HepG2 (cell line): ENCODE measurements at regions not wholly inside any gene's neighbourhood (a gene's known extent, or its start where the extent isn't known, plus 50 kb on each side); places are given as distances from the start of the nearest gene placed in this dataset.

ENCODE experiments used
- ATAC-seq: fragments of 200-7000 bp; cut with Tn5 transposase; 3 replicates; pipeline ENCODE4 v1.9.1; 2020; ENCODE audit warnings: mild to moderate bottlenecking, moderate library complexity
- BruUV-seq: library from RNA; stranded (reverse); fragments of 400-500 nt; replicated peaks from 2 replicates; lab custom pipeline; 2021; lab: Mats Ljungman, UMichigan
- CTCF ChIA-PET: fragments of 300-600 bp; formaldehyde crosslinking; extraction: SDS; loops from one replicate; lab custom pipeline; 2021; ENCODE audit warnings: low total read pairs, inconsistent platforms, low intra/inter-chr PET ratio; lab: Yijun Ruan, JAX
- POLR2A ChIA-PET: fragments of 350-600 bp; sonication (Branson Sonifier 250); formaldehyde crosslinking; loops from one replicate; lab custom pipeline; 2020; ENCODE audit warnings: antibody characterized with exemption, inconsistent platforms; lab: Yijun Ruan, JAX
- DNase-seq: peaks from one replicate; pipeline ENCODE4 v3.0.0-alpha.2; 2015; ENCODE audit warnings: low spot score
- FAIRE-seq: peaks from 3 replicates; lab custom pipeline; 2011; peaks lifted over from hg19 to GRCh38; lab: Jason Lieb, UNC
- H2AFZ ChIP-seq: one replicate; pipeline ENCODE4 v1.6.1; 2011; ENCODE audit warnings: low read length, inconsistent platforms
- H3K27ac ChIP-seq: fragments of 300-600 bp; 3 replicates; pipeline ENCODE4 v1.8.0; 2011; ENCODE audit warnings: mixed run types, mild to moderate bottlenecking, mixed read lengths, low read length, inconsistent platforms; ENCODE audit not compliant: insufficient read depth; ENCODE audit errors: extremely low read length
- H3K27me3 ChIP-seq, 2 experiments: fragments of 200-600 bp in 1 of 2; 2 replicates in 1 of 2; 3 replicates in 1 of 2; pipeline versions ENCODE4 v1.6.0 to v1.8.0; 2011; ENCODE audit warnings: low read length in 2 of 2, mild to moderate bottlenecking in 2 of 2, moderate library complexity in 2 of 2, inconsistent platforms in 1 of 2; ENCODE audit not compliant: insufficient read depth in 2 of 2, control insufficient read depth in 1 of 2
- H3K36me3 ChIP-seq, 2 experiments: fragments of 200-600 bp in 1 of 2; replicated peaks in 1 of 2; 2 replicates in 1 of 2; 3 replicates in 1 of 2; pipeline versions ENCODE4 v1.5.1 to v1.8.0; 2011; ENCODE audit warnings: low read length in 2 of 2, inconsistent platforms in 1 of 2; ENCODE audit not compliant: insufficient read depth in 2 of 2, control insufficient read depth in 1 of 2
- H3K4me1 ChIP-seq: 2 replicates; pipeline ENCODE4 v1.5.1; 2012; ENCODE audit warnings: low read length, inconsistent platforms; ENCODE audit not compliant: insufficient read depth
- H3K4me2 ChIP-seq: 2 replicates; pipeline ENCODE4 v1.6.0; 2011; ENCODE audit warnings: low read depth, low read length, inconsistent platforms
- H3K4me3 ChIP-seq, 3 experiments: fragments of 200-600 bp in 1 of 3; sonication (generic), shearing (Covaris generic) in 1 of 3; replicated peaks in 1 of 3; 2 replicates each; pipeline ENCODE4 v1.5.1; 2011 to 2016; ENCODE audit warnings: low read length in 3 of 3, inconsistent platforms in 2 of 3, low read depth in 2 of 3, mild to moderate bottlenecking in 2 of 3, control low read depth in 1 of 3, mixed read lengths in 1 of 3; ENCODE audit not compliant: insufficient read depth in 1 of 3
- H3K79me2 ChIP-seq: one replicate; pipeline ENCODE4 v1.6.1; 2011; ENCODE audit warnings: low read length, inconsistent platforms; ENCODE audit not compliant: insufficient read depth
- H3K9ac ChIP-seq: 2 replicates; pipeline ENCODE4 v1.6.0; 2011; ENCODE audit warnings: mild to moderate bottlenecking, low read depth, low read length, inconsistent platforms; ENCODE audit not compliant: insufficient read depth
- H3K9me3 ChIP-seq: 2 replicates; pipeline ENCODE4 v1.5.1; 2012; ENCODE audit warnings: mild to moderate bottlenecking, low read length
- H4K20me1 ChIP-seq: 2 replicates; pipeline ENCODE4 v1.6.0; 2011; ENCODE audit warnings: inconsistent platforms, mild to moderate bottlenecking, low read length, moderate library complexity; ENCODE audit not compliant: insufficient read depth
- FOXA3 ChIP-seq: IDR thresholded peaks from 2 replicates; pipeline ENCODE4 v1.6.1; 2016; ENCODE audit warnings: missing genetic modification reagents, missing compliant biosample characterization
- MBD4 ChIP-seq: IDR thresholded peaks from 2 replicates; pipeline ENCODE4 v1.6.1; 2012; ENCODE audit warnings: low read length, inconsistent platforms, borderline replicate concordance
- WGBS: methylation state at CpG from one replicate; pipeline ENCODE4 v1.1.6; 2017; ENCODE audit warnings: low lambda C conversion rate; 5-methylcytosine and 5-hydroxymethylcytosine counted together
- in situ Hi-C: cut with HindIII; loops from 2 replicates; pipeline ENCODE4 v1.10.0; 2017; ENCODE audit warnings: low pct_unique_long_range_greater_than_20kb; ENCODE audit not compliant: extremely low pct_ligation_motif_present
- intact Hi-C: fragments of 100-400 bp; cut with micrococcal nuclease; formaldehyde crosslinking; loops from one replicate; pipeline ENCODE4 v1.10.0; 2022; ENCODE audit not compliant: unreplicated experiment

DNA sequence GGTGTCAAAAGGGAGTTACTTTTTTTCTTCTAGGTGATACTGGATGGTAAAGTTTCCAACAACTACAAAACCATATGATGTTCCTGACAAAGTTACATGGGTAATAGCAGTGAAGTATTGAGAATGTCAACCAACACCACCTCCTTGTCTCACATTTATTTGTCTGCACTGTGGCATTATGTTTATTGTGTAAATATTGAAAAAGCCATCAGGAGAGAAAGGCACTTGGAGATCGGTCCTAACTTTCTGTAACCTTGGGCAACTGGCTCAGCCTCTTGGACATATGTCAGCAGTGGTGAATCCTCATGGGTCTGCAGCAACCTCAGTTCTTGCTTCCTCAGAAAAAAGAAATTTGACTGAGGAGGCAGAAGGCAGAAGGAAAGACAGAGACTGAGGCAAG lies 50.0 kb upstream of the ICE1 start:
- no peaks in the 10 kb centered on the region for H3K36me3 ChIP-seq
- H3K27me3 ChIP-seq, result no peaks in the 10 kb centered on the region
- no peak overlapping the region for H2AFZ ChIP-seq
- peaks cover 26% of the 10 kb centered on the region for H3K4me1 ChIP-seq
- in situ Hi-C loops (no loop called here), intact Hi-C loops (no loop called here)
- DNase-seq (no peak), FAIRE-seq (peak; percentile 18), ATAC-seq (no peak)
- no TSS peak for BruUV-seq
- ChIA-PET POLR2A (no interaction called here), CTCF (no interaction called here)
- H3K4me2 ChIP-seq, result no peak overlapping the region
- no peak overlapping the region for H3K27ac ChIP-seq
- no peak overlapping the region for H3K4me3 ChIP-seq
- no peaks in the 10 kb centered on the region for H4K20me1 ChIP-seq
- TF ChIP-seq FOXA3 (CRISPR knock-in tag) (0 out of 2 replicates have a peak, but pooled peaks have one; percentile 9), MBD4 (no peak)
- 10% methylated on average over 1 of the region's 1 CpG for WGBS
- H3K79me2 ChIP-seq, result no peaks in the 10 kb centered on the region
- no peak overlapping the region for H3K9ac ChIP-seq
- H3K9me3 ChIP-seq, result 0 out of 2 replicates have a peak, but pooled peaks cover 2% of the 10 kb centered on the region
